Thyroid gland (tissue), 4 donors: ENCODE measurements at regions not wholly inside any gene's neighbourhood (a gene's known extent, or its start where the extent isn't known, plus 50 kb on each side); places are given as distances from the start of the nearest gene placed in this dataset.

Source experiments
- DNase-seq, 2 donors: peaks; one replicate each; pipeline ENCODE4 v3.0.0-alpha.2; 2019
- H3K27ac ChIP-seq, 3 donors: fragments of 200-600 bp; sonication (generic); 1 replicate in 2 of 3; 2 replicates in 1 of 3; pipeline ENCODE4 v1.5.1; 2016 to 2019; ENCODE audit warnings: mild to moderate bottlenecking in 1 of 3, moderate library complexity in 1 of 3
- H3K27me3 ChIP-seq: fragments of 200-600 bp; sonication (generic); one replicate; pipeline ENCODE4 v1.5.1; 2019
- H3K36me3 ChIP-seq, 2 donors: fragments of 200-600 bp; sonication (generic); one replicate each; pipeline ENCODE4 v1.5.1; 2016 to 2019
- H3K4me1 ChIP-seq, 2 donors: fragments of 200-600 bp; sonication (generic); one replicate each; pipeline ENCODE4 v1.5.1; 2017 to 2019
- H3K4me3 ChIP-seq, 3 donors: fragments of 200-600 bp; sonication (generic); replicated peaks in 1 of 3; 1 replicate in 2 of 3; 2 replicates in 1 of 3; pipeline ENCODE4 v1.5.1; 2016; ENCODE audit warnings: mild to moderate bottlenecking in 1 of 3
- H3K9me3 ChIP-seq: fragments of 200-600 bp; sonication (generic); one replicate; pipeline ENCODE4 v1.5.1; 2017
- CTCF ChIP-seq, 6 experiments: fragments of 200-600 bp in 3 of 6; fragments of 450-650 bp in 3 of 6; sonication (generic) in 3 of 6; IDR thresholded peaks; one replicate each; pipeline ENCODE4 v1.5.1; 2016 to 2019; ENCODE audit warnings: antibody characterized with exemption in 6 of 6, mild to moderate bottlenecking in 2 of 6, inconsistent platforms in 1 of 6, moderate library complexity in 1 of 6
- POLR2A ChIP-seq, 2 donors: fragments of 450-650 bp; IDR thresholded peaks; one replicate each; pipeline ENCODE4 v1.6.1; 2017; ENCODE audit warnings: antibody characterized with exemption in 2 of 2, mild to moderate bottlenecking in 2 of 2, moderate library complexity in 1 of 2
- WGBS, 2 donors: methylation state at CpG; one replicate each; pipeline ENCODE4 v1.1.5; 2017; 5-methylcytosine and 5-hydroxymethylcytosine counted together
- intact Hi-C: fragments of 100-400 bp; cut with DNase I; formaldehyde crosslinking; loops from one replicate; pipeline ENCODE4 v1.15.1; 2023

GRCh38 chr5:2586016-2586715, 165.3 kb downstream of the IRX2 start:
- Histone ChIP-seq H3K4me3 (no peak overlapping the region), H3K27ac (no peak overlapping the region), H3K9me3 (no peaks in the 10 kb centered on the region), H3K36me3 (no peaks in the 10 kb centered on the region), H3K27me3 (no peaks in the 10 kb centered on the region), H3K4me1 (no peaks in the 10 kb centered on the region)
- DNase-seq = no peak
- TF ChIP-seq CTCF (IDR thresholded peaks at IDR 0.05) (no peak), POLR2A (IDR thresholded peaks at IDR 0.05) (no peak)
- 87 to 90% methylated on average over 9 of the region's 9 CpGs for WGBS, 2 donors
- intact Hi-C loops = no loop called here

GRCh38 chr5:2584579-2585269, 166.8 kb downstream of the IRX2 start:
- TF ChIP-seq POLR2A (IDR thresholded peaks at IDR 0.05) (no peak), CTCF (IDR thresholded peaks at IDR 0.05) (no peak)
- Histone ChIP-seq H3K4me3 (no peak overlapping the region), H3K27me3 (no peaks in the 10 kb centered on the region), H3K9me3 (no peaks in the 10 kb centered on the region), H3K27ac (no peak overlapping the region), H3K4me1 (no peaks in the 10 kb centered on the region), H3K36me3 (no peaks in the 10 kb centered on the region)
- intact Hi-C loops = no loop called here
- 71 to 77% methylated on average over 3 of the region's 3 CpGs for WGBS, 2 donors
- no peak for DNase-seq

DNA sequence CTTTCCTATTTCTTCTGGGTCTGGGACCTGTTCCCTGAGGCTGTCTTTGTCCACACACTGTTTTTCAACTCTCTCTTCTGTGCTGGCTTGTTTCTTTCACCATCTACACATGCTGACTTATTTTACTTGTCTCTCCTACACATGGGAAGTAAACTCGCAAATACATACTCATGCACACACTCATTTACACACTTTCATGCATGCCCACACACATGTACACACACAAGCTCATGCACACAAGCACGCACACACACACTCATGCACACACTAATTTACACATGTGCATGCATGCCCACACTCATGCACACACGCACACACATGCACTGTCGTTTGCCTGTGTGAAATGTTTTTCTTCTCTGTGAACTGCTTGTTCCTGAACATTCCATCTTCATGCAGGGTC, 169.0 kb downstream of the IRX2 start:
- Histone ChIP-seq H3K4me1 (no peaks in the 10 kb centered on the region), H3K27ac (no peak overlapping the region), H3K27me3 (no peaks in the 10 kb centered on the region), H3K4me3 (no peak overlapping the region), H3K36me3 (no peaks in the 10 kb centered on the region), H3K9me3 (no peaks in the 10 kb centered on the region)
- 84 to 86% methylated on average over 4 of the region's 4 CpGs for WGBS, 2 donors
- no peak for TF ChIP-seq CTCF (IDR thresholded peaks at IDR 0.05)
- TF ChIP-seq POLR2A (IDR thresholded peaks at IDR 0.05) = no peak
- intact Hi-C loops = no loop called here
- no peak for DNase-seq

DNA sequence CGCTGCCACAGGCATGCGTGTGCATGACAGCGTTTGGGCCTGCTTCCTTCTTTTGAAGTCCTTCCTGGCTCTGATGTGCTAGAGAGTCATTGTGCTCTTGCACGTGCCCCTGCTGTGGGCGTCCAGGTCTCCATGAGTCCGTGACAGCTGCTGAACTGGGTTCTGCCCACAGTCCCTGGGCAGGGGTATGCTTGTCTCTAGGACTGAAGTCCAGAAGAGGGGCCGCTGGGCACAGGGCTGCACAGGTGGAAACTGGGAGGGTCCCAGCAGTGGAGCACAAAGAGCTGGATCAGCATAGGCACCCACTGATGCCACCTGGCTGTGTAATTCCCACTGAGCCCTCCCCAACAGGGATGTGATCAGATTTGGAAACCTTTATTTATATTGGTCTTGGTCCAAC, 169.4 kb downstream of the IRX2 start:
- H3K9me3 ChIP-seq = no peaks in the 10 kb centered on the region
- DNase-seq = no peak
- no peaks in the 10 kb centered on the region for H3K4me1 ChIP-seq
- TF ChIP-seq POLR2A (IDR thresholded peaks at IDR 0.05) (no peak), CTCF (IDR thresholded peaks at IDR 0.05) (no peak)
- H3K27me3 ChIP-seq = no peaks in the 10 kb centered on the region
- no peak overlapping the region for H3K4me3 ChIP-seq
- intact Hi-C loops = no loop called here
- no peak overlapping the region for H3K27ac ChIP-seq
- no peaks in the 10 kb centered on the region for H3K36me3 ChIP-seq
- WGBS, 2 donors = 85 to 90% methylated on average over 7 of the region's 7 CpGs

GRCh38 chr5:2581418-2581817, 170.1 kb downstream of the IRX2 start:
- H3K4me1 ChIP-seq = no peaks in the 10 kb centered on the region
- no peak for DNase-seq
- H3K4me3 ChIP-seq = no peak overlapping the region
- no peak for TF ChIP-seq POLR2A (IDR thresholded peaks at IDR 0.05)
- no peaks in the 10 kb centered on the region for H3K36me3 ChIP-seq
- no peaks in the 10 kb centered on the region for H3K27me3 ChIP-seq
- no peak overlapping the region for H3K27ac ChIP-seq
- WGBS, 2 donors = 89 to 92% methylated on average over 5 of the region's 5 CpGs
- intact Hi-C loops = no loop called here
- no peaks in the 10 kb centered on the region for H3K9me3 ChIP-seq
